HUDEP-2 (cell line): ENCODE measurements at regions not wholly inside any gene's neighbourhood (a gene's known extent, or its start where the extent isn't known, plus 50 kb on each side); places are given as distances from the start of the nearest gene placed in this dataset.

ENCODE experiments used
- DNase-seq, 76 experiments: peaks; one replicate each; lab custom pipeline; 2025; ENCODE audit not compliant: unreplicated experiment in 76 of 76; lab: John Stamatoyannopoulos, UW

DNA sequence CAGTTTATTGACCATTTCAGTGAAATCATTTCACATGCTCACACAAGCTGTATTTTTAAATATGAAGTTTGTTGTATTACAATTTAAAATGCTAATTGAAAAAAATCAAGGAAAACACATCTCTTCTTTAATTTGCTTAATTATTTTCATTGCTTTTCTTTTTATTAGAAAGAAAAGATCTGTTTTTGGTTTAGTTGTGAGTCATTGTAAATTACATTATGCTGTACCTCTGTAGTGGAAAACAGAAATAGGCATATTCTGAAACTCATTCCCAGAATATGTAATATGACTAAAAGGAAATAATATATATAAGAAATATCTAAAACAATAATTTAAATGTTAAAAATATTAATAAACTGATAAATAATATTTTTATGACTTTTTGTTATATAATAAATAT is 161.9 kb downstream of the HGF start:
- no peak for DNase-seq

DNA sequence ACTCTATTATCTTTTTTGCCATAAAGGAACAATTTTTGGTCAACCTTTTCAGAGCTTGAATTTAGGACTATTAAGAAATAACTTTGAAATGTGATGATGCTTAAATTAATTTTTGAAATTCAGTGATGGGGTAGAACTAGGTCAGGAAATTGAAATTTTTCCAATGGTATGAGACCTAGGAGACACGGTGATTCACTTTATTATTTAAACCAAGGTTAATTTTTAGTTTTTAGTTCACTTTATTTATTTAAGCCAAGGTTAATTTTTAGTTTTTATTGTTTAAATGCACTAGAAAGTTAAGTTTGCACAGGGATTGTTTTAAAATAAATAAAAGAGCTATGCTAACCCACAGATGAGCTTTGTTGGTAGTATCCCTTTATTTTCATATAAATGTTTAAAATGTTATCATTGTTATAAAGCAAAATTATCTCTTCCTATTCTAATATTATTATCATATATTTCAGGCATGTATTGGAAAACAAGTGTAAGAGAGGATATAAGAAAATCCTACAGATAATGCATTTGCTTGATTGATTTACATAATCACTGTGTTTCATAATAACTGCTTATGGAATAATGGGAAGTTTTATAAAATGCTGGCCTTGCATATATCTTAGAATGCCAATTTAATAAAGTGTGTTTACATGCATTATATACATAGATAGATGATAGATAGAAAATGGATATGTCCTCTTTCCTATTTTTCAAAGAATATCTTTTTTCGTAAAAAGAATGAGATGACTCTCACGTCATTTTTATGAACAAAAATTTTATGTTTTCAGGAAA is 163.6 kb downstream of the HGF start:
- no peak for DNase-seq

DNA sequence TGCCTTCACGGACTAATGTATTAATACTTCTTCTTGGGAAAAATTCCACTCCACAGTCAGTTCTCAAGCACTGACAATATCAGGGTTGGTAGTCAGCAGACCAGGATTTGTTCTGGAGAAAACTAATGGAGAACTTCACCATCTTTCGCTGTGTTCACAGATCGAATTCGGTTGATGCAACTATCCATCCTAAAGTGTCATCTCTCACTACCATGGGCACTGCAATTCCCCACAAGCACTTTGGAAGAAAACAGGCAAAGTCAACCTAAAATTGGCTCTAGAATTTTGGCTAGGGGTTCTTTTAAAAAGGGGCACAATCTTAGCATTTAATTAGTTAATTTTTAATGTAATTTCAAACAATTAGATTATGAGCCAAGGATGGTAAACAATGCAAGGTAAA is 164.4 kb downstream of the HGF start:
- no peak for DNase-seq

DNA sequence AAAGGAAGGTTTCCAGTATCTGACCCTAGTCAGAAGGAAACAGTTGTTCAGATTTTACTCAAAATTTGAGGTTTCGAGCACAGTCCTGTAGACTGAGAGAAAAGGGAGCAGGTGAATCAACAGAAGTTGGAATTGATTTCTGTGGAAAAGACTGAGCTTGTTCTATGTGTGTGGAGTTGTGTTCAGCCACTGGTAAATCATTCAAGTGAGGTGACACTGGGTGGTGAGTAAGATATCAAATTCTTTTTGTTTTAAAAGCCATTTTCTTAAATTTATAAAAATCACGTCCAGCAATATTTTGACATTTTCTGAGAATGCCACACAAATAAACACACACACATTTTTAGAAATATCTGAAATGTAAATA is 165.1 kb downstream of the HGF start:
- DNase-seq: no peak

DNA sequence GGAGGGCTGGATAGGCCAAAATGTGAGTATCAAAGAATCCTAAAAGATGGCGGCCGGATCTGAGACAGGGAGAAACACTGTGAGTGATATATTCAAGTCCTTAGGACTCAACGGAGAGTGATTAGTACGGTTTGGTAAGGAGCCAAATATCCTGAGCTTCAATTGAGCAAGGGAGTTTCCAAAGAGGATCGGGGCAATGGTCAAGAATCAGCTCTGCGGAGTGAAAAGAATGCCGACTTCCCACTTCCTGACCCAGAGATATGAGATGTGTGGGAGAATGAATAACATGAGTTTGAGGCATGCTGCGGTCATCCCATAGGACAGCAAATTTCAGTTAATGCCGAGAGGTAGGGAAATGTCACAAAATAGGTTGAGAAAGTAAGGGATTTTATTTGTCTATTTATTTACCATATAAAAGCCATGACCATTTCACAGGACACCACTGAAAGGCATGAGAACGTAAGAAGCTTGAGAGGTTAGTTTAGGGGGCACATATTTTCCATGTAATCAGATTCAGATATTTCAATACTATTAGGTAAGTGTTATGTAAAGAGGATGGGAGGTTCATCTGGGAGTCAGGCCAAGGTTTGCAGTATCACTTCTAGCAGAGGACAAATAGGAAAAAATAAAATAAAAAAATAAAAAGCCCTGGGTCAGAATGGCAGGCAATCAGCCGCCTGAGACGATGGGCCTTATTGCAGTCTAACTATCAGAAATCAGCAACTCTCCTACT is 165.6 kb downstream of the HGF start:
- no peak for DNase-seq

DNA sequence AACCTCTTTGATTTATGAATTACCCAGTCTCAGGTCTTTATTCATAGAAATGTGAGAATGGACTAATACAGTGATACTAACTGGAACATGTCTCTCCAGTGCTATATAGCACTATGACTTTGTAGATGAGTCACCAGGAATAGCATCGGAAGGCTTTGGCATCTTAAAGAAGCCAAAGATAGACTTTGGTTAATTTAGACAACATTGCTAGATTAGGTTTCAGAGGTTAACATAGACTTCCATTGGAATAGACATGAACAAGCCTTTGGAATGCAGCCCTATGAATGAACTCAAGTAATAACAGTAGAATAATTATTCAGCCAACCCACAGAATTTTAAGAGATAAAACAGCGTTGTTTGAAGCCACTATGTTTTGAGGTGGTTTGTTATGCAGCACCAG is 169.2 kb downstream of the HGF start:
- DNase-seq: no peak

DNA sequence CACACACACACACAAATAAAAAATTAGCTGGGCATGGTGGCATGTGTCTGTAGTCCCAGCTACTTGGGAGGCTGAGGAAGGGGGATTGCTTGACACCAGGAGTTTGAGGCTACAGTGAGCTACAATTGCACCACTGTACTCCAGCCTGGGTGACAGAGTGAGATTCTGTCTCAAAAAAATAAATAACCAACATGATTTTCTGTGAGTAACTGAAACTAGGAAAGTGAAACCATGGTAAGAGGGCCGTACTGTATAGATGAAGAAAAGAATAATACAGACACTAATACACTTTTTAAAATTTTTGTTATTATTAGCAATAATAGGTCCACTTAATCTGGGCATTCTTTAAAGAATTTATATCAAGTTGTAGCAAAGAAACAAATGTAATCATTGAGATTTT is 170.9 kb downstream of the HGF start:
- no peak for DNase-seq

DNA sequence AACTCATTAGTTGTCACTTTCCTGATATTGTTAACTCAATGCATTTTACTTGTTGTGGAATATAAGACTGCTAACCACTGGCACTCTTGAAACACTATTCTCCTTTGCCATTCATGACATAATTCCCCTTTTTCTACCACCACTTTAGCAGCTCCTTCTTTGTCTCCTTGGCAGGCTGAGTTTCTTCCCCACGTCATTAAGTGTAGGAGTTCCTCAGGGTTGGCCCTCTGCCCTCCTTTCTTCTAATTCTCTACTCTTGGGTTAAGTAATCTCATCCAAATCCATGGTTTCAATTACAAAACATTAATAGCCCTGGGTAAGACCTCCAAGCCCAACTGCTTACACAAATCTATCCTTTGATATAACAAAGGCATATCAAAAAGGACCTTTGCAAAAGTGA is 175.1 kb downstream of the HGF start:
- DNase-seq: no peak

DNA sequence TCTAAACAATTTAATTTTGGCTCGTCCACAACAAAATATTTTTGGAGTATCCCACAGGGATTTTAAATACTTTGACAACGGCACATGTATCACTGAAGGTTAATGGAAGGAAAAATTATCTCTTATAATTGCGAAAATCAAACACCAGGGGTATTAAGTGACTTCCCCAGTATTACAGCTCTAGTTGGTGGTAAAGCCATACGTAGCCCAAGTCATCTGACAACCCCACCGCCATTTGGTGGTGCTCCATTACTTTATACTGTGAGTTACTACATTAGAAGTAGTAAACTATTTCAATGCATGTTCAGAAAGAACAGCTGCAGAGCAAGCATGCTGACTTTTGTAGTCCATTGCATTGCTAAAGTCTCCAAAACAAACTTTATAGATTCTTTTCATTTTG is 179.7 kb downstream of the HGF start:
- DNase-seq: no peak

DNA sequence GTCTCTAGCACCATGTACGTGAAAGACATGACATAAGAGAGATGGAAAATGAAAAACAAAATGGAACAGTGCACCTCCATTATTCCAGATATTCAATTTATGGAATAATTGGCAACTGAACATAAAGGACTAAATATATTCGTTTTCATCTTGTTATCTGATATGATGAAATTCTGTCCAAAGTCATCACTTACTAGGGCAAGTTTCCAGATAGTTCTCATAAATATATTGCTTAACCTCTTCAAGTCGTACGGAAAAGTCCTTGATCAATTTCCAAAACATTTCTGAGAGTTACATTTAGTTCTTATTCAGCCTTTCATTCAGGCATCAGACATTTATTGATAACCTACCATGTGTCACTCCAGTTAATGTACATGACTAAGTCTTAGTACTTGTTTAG is 185.2 kb downstream of the HGF start:
- DNase-seq: no peak

DNA sequence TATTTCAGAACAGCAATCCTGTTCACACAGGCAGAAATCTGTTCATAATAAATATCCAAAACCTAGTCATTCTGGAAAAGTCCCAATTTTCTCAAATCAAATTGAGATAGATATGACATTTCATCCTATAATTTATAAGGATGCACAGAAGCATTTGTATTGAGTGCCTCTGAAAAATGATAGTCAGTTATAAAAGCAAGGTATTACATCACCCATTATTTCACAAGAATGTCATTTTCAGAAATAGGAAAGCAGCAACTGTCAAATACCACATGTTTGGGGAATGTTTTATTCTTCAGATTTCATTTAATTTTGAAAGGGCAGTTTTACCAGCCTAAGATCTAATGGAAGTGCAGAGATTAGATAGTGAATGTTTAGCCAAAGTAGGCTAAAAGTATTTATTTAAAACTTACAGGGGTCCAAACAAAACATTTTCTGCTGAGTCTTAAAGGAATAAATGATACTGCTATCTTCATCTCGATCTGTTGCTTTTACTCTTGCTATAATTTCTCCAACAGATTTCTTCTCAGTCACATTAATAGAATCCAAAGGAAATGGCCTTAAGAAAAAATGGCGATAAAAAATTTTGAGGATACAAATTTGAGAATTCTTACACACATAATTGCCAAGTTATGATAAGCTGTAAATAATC is 185.8 kb downstream of the HGF start:
- no peak for DNase-seq

DNA sequence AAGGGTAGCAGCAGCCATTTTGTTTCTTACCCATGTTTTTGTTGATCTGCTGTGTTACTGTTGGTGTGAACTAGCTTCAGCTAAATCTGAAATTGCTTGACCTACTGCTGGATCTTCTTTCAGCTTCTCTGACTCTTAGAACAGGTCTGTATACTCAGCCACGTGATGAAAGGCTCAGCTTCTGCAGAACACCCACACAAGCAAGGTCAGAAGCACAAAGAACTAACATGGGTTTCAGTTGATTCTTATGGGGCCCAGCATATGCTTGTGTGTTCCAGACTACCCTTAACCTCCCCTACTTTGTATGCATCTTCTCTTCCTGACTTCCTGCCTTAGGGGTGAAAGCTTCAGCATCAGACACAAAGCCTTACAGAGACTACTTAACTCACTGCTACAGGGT is 186.8 kb downstream of the HGF start:
- DNase-seq: no peak

DNA sequence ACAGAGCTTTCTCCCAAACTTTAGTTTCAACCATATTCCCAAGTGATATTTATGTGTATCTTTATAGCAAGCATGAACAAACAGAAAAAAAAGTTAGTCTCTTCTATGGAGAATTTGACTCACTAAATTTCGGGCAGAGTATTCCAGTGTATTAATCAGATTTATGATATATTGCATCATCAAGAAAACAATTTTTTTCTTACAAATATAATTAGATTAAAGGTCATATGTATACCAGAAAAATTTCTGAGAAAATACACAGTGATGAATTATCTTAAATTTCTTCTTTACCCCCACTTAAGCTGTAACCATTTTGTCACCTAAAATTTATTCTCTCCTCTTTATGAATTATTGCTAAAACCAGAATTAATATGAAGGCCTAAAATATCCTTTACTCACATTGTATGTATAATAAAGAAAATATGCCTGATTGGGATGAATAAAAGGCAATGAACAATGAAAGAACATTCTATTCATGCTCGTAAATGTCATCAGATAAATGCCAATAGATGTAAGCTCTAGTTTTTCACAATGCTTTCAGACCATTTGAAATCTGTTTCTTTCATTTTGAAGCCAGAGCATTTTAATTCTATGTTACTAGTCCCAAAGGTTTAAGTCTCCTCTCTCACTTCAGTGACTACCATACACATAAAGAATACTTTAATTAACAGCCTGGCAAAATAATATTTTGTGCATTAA is 192.1 kb downstream of the HGF start:
- no peak for DNase-seq

DNA sequence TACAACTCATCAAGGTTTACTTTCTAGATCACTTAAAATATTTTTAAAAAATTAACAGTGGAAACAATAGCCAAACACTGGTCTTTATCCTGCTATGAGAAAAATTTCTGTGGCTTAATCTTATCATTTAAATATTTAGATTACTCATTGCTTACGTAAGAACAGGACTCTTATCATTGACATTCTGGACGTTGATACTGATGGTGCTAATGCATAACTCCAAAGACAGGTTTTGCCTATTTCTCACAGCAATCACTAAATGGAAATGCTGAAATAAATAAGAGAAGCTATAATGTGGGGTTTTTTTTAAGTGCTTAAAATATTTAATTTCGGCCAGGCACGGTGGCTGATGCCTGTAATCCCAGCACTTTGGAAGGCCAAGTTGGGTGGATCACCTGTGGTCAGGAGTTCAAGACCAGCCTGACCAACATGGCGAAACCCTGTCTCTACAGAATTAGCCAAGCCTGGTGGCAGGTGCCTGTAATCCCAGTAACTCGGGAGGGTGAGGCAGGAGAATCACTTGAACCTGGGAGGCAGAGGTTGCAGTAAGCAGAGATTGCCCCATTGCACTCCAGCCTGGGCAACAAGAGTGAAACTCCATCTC is 195.0 kb downstream of the HGF start:
- DNase-seq: no peak

DNA sequence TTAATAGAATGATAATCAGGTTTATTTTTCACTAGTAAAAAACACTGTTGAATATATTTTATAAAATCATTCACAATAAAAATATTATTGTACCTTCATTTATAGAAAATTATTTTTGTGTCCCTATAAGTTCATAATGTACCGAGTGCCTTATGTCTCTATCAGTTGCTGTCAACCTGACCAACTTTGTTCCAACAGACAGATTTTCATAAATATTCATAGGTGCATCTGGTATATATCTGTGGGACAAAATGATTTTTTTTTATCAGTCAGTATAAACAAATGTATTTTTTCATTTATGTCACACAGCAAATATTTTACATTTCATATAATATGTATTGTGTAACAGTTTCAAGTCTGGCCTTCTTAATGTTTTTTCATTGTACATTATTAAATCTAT is 195.9 kb downstream of the HGF start:
- no peak for DNase-seq

DNA sequence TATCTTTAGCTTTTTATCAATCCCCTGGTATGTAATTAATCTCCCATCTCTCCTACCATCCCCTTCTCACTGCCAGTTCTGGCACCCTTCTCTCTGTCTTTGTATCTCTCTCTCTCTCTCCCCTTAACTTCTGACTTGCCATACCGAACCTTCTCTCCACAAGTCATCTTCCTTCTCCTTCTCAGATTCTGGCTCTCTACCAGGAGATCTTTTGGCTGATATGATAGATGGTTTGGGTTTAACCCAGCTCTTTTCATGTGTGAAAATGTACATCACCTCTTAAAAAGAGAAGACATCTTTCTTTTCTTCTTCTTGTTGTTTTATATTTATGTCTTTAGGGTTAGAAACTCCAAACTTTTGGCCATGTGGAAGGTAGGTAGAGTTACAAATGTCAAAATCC is 196.7 kb downstream of the HGF start:
- no peak for DNase-seq

DNA sequence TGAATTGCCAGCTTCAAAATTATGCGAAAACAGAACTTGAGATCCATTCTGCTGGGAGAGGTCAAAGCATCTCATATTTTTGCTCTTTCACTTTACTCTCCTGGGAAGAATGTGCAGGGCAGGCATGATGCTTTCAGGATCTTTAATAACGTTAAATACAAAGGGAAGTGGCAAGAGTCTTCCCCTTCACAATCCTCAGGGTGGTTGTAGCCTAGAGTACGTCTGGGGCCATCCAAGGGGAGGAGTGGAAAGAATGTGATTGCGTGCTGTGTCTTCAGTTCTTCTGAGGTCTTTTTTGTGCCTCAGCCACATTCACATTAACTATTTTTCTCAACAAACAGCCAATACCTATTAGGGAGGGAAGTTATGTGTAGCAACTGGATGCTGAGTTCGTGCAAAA is 207.3 kb downstream of the HGF start:
- DNase-seq: no peak

DNA sequence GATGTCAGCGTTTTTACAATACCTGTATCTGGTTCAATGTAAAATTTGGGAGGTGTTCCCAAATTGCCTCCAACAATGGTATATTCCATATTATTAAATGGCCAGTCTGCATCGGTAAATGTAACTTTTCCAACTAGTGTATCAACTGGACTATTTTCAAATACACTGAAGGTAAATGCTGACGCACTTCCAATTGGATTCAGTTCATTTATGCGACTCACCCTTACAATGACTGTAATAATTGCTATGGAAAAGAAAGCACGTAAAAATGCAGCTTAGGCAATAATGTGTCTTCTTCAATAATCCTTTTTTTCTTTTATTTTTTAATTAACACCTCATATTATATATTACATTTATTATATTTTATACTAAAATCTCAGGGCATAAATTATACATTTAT is 209.1 kb downstream of the HGF start:
- no peak for DNase-seq

DNA sequence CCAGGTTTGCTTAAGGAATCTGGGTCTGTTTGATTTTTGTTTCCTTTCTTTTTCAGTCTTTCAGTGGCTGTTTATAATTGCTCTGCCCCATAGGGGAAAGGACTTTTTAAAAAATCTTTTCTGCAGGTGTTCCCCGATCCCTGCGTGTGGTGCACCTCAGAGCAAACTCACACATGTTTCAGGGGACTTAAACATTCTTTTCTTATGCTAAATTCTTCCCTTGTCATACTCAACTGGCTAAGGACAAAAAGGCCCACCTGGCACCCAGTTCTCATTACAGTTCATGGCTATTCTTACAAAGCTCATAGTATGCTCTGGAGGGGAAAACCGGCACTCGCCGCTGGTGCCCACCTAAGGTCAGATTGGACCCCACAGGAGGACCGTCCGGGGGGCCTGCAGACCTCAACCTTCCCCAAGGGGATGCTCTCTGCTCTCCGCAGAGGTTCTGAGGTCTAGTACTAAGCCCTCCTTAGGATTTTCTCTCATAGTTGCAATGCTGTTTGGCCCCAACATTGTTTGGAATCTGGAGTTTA is 220.3 kb downstream of the HGF start:
- no peak for DNase-seq

DNA sequence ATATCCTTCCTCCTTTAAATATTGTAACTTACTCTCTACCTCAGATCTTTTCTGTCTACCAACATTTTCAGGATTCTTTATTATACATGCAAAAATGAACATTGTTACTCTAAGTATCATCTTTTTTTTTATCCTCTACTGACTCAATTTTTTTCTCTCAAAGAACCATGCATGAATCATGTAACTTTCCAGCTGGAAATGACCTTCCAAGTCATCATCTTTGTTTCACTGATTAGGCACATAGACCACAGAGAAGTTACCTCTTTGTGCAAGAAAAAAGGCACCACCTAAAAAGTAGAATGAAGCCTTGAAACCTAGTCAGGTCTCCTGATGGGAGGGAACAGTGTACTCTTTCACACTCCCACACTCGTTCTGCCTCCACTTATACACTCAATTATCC is 234.9 kb downstream of the HGF start:
- no peak for DNase-seq

DNA sequence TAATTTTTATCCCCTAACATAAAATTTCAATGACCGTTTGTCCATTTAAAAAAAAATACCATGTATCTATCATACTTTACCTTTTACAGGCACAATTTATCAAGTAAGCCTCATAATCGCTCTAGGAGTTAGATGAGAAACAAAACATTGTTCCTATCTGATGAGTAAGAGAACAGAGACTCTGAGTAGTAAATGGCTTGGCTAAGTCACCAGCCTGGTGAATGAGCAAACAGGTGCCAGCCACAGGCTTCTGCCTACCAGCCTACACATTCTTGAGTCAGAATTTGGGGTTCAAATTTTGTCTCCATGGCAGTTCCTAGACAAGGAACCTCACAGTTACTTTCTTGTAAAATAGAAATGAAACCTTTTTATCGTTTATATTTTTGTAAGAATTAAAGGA is 235.4 kb downstream of the HGF start:
- DNase-seq: no peak
